ENCODE measurements at regions not wholly inside any gene's neighbourhood (a gene's known extent, or its start where the extent isn't known, plus 50 kb on each side); places are given as distances from the start of the nearest gene placed in this dataset.
"Not testable (repeated sequence)": the region's sequence is repeated elsewhere in the genome, so short reads cannot be mapped to it uniquely, and the experiment has no call there.

- Histone ChIP-seq H3K27me3 (ENCODE audit: control insufficient read depth, insufficient read depth, low read length) (no peaks in the 10 kb centered on the region), H3K79me2 (no peaks in the 10 kb centered on the region), H3K4me1 (no peaks in the 10 kb centered on the region), H3K27ac (no peak overlapping the region), H2AFZ (no peak overlapping the region), H3K36me3 (ENCODE audit: control insufficient read depth, insufficient read depth, low read length) (no peaks in the 10 kb centered on the region), H3K4me2 (ENCODE audit: low read length) (no peak overlapping the region), H3K4me3 (ENCODE audit: low read depth, low read length) (no peak overlapping the region), H3K9me3 (ENCODE audit: control insufficient read depth, low read length) (no peaks in the 10 kb centered on the region), H3K9ac (no peak overlapping the region)
- no peak for TF ChIP-seq CTCF (IDR thresholded peaks at IDR 0.05)
These were observed 440.6 kb upstream of the IZUMO3 start for GRCh38 chr9:24986331-24986730.

GRCh38 chr9:24970780-24971179 lies 425.1 kb upstream of the IZUMO3 start:
- H3K27me3 ChIP-seq (ENCODE audit: control insufficient read depth, insufficient read depth, low read length); H3K4me1 ChIP-seq; H2AFZ ChIP-seq; H3K79me2 ChIP-seq; H3K4me2 ChIP-seq (ENCODE audit: low read length); H3K4me3 ChIP-seq (ENCODE audit: low read depth, low read length); H3K27ac ChIP-seq; H3K36me3 ChIP-seq (ENCODE audit: control insufficient read depth, insufficient read depth, low read length); H3K9ac ChIP-seq; H3K9me3 ChIP-seq (ENCODE audit: control insufficient read depth, low read length): not testable (repeated sequence)

GRCh38 chr9:24961762-24962161 lies 416.1 kb upstream of the IZUMO3 start:
- no peaks in the 10 kb centered on the region for H3K4me1 ChIP-seq
- TF ChIP-seq CTCF (IDR thresholded peaks at IDR 0.05) = no peak
- H3K36me3 ChIP-seq (ENCODE audit: control insufficient read depth, insufficient read depth, low read length) = no peaks in the 10 kb centered on the region
- no peaks in the 10 kb centered on the region for H3K79me2 ChIP-seq
- H3K27ac ChIP-seq = no peak overlapping the region
- H3K4me3 ChIP-seq (ENCODE audit: low read depth, low read length) = no peak overlapping the region
- H3K27me3 ChIP-seq (ENCODE audit: control insufficient read depth, insufficient read depth, low read length) = no peaks in the 10 kb centered on the region
- H3K4me2 ChIP-seq (ENCODE audit: low read length) = no peak overlapping the region
- H3K9ac ChIP-seq = no peak overlapping the region
- no peaks in the 10 kb centered on the region for H3K9me3 ChIP-seq (ENCODE audit: control insufficient read depth, low read length)
- no peak overlapping the region for H2AFZ ChIP-seq

- H3K9me3 ChIP-seq (ENCODE audit: control insufficient read depth, low read length) = no peaks in the 10 kb centered on the region
- H3K9ac ChIP-seq = no peak overlapping the region
- no peak overlapping the region for H3K4me2 ChIP-seq (ENCODE audit: low read length)
- no peak overlapping the region for H2AFZ ChIP-seq
- H3K36me3 ChIP-seq (ENCODE audit: control insufficient read depth, insufficient read depth, low read length) = no peaks in the 10 kb centered on the region
- H3K79me2 ChIP-seq = no peaks in the 10 kb centered on the region
- H3K4me3 ChIP-seq (ENCODE audit: low read depth, low read length) = no peak overlapping the region
- H3K27me3 ChIP-seq (ENCODE audit: control insufficient read depth, insufficient read depth, low read length) = no peaks in the 10 kb centered on the region
- no peak for TF ChIP-seq CTCF (IDR thresholded peaks at IDR 0.05)
- no peaks in the 10 kb centered on the region for H3K4me1 ChIP-seq
- H3K27ac ChIP-seq = no peak overlapping the region
These were observed 407.4 kb upstream of the IZUMO3 start for GRCh38 chr9:24953070-24953469.

GRCh38 chr9:24939109-24939850 lies 393.6 kb upstream of the IZUMO3 start:
- no peaks in the 10 kb centered on the region for H3K36me3 ChIP-seq (ENCODE audit: control insufficient read depth, insufficient read depth, low read length)
- no peaks in the 10 kb centered on the region for H3K9me3 ChIP-seq (ENCODE audit: control insufficient read depth, low read length)
- no peak overlapping the region for H3K9ac ChIP-seq
- no peaks in the 10 kb centered on the region for H3K79me2 ChIP-seq
- no peaks in the 10 kb centered on the region for H3K4me1 ChIP-seq
- no peak for TF ChIP-seq CTCF (IDR thresholded peaks at IDR 0.05)
- H3K4me3 ChIP-seq (ENCODE audit: low read depth, low read length) = no peak overlapping the region
- no peak overlapping the region for H2AFZ ChIP-seq
- H3K27ac ChIP-seq = no peak overlapping the region
- no peaks in the 10 kb centered on the region for H3K27me3 ChIP-seq (ENCODE audit: control insufficient read depth, insufficient read depth, low read length)
- no peak overlapping the region for H3K4me2 ChIP-seq (ENCODE audit: low read length)
